Kidney (tissue), 13 donors: ENCODE measurements at regions not wholly inside any gene's neighbourhood (a gene's known extent, or its start where the extent isn't known, plus 50 kb on each side); places are given as distances from the start of the nearest gene placed in this dataset.

ENCODE experiments used
- DNase-seq, 5 donors: peaks; one replicate each; pipeline ENCODE4 v3.0.0-alpha.2; 2013 to 2020
- FAIRE-seq: peaks from 2 replicates; lab custom pipeline; 2012; peaks lifted over from hg19 to GRCh38; lab: Jason Lieb, UNC
- H3K27ac ChIP-seq, 2 donors: one replicate each; pipeline ENCODE4 v1.7.0; 2013; ENCODE audit warnings: low read depth in 2 of 2, low read length in 2 of 2, inconsistent platforms in 1 of 2
- H3K27me3 ChIP-seq: one replicate; pipeline ENCODE4 v1.7.1; 2013; ENCODE audit warnings: low read length, inconsistent platforms; ENCODE audit not compliant: control insufficient read depth, insufficient read depth
- H3K36me3 ChIP-seq, 3 donors: one replicate each; pipeline versions ENCODE4 v1.7.0 to v1.7.1; 2013; ENCODE audit warnings: low read length in 3 of 3, control low read depth in 1 of 3, inconsistent platforms in 1 of 3; ENCODE audit not compliant: insufficient read depth in 3 of 3, control insufficient read depth in 2 of 3
- H3K4me1 ChIP-seq, 3 donors: one replicate each; pipeline versions ENCODE4 v1.7.0 to v1.7.1; 2013; ENCODE audit warnings: low read length in 3 of 3, inconsistent platforms in 1 of 3, low read depth in 1 of 3; ENCODE audit not compliant: control insufficient read depth in 2 of 3, insufficient read depth in 2 of 3
- H3K4me3 ChIP-seq, 3 donors: one replicate each; pipeline versions ENCODE4 v1.7.0 to v1.8.1; 2013; ENCODE audit warnings: low read length in 3 of 3, control low read depth in 1 of 3, inconsistent platforms in 1 of 3
- H3K9ac ChIP-seq, 3 donors: one replicate each; pipeline versions ENCODE4 v1.7.0 to v1.7.1; 2013; ENCODE audit warnings: low read length in 3 of 3, control low read depth in 1 of 3, inconsistent platforms in 1 of 3
- H3K9me3 ChIP-seq, 3 donors: one replicate each; pipeline versions ENCODE4 v1.7.0 to v1.7.1; 2013; ENCODE audit warnings: low read length in 3 of 3, control low read depth in 1 of 3, inconsistent platforms in 1 of 3; ENCODE audit not compliant: control insufficient read depth in 2 of 3, insufficient read depth in 1 of 3
- CTCF ChIP-seq: IDR thresholded peaks from 3 replicates; pipeline ENCODE4 v1.5.1; 2012; ENCODE audit warnings: mild to moderate bottlenecking, moderate library complexity, borderline replicate concordance; ENCODE audit not compliant: insufficient read depth; ENCODE audit errors: extremely low read depth
- intact Hi-C: fragments of 100-400 bp; cut with DNase I; formaldehyde crosslinking; loops from one replicate; pipeline ENCODE4 v1.11.1; 2022
- donor health status: control.
- donor health status: control.
- donor health status: control.
- donor health status: control.
- donor health status: control.
- donor health status: DM: yes; HTN: yes; CAD: no.
- donor health status: Normal renal cell carcinoma (clear cell type).

- H3K36me3 ChIP-seq = no peaks in the 10 kb centered on the region
- no peak overlapping the region for H3K4me3 ChIP-seq
- TF ChIP-seq CTCF = no peak
- no peaks in the 10 kb centered on the region for H3K27me3 ChIP-seq
- H3K9ac ChIP-seq = no peak overlapping the region
- no peak for FAIRE-seq
- no peaks in the 10 kb centered on the region for H3K4me1 ChIP-seq
- intact Hi-C loops = no loop called here
- no peak for DNase-seq
- H3K27ac ChIP-seq = no peak overlapping the region
- H3K9me3 ChIP-seq = no peaks in the 10 kb centered on the region
Measured at GRCh38 chr7:19317461-19317860, 172.2 kb upstream of the FERD3L start.

GRCh38 chr7:19312416-19312815 is 167.2 kb upstream of the FERD3L start:
- H3K27ac ChIP-seq = no peak overlapping the region
- TF ChIP-seq CTCF = no peak
- no peak for FAIRE-seq

GRCh38 chr7:19307554-19307953 is 162.3 kb upstream of the FERD3L start:
- Histone ChIP-seq H3K4me3 (no peak overlapping the region), H3K4me1 (no peaks in the 10 kb centered on the region), H3K9ac (no peak overlapping the region), H3K27ac (no peak overlapping the region), H3K27me3 (no peaks in the 10 kb centered on the region), H3K9me3 (no peaks in the 10 kb centered on the region), H3K36me3 (no peaks in the 10 kb centered on the region)
- FAIRE-seq (no peak), DNase-seq (no peak)
- intact Hi-C loops = no loop called here
- TF ChIP-seq CTCF = no peak

More at GRCh38 chr7:19312416-19312815, 167.2 kb upstream of the FERD3L start:
- Histone ChIP-seq H3K9ac (no peak overlapping the region), H3K36me3 (no peaks in the 10 kb centered on the region), H3K27me3 (no peaks in the 10 kb centered on the region), H3K9me3 (no peaks in the 10 kb centered on the region), H3K4me3 (no peak overlapping the region), H3K4me1 (no peaks in the 10 kb centered on the region)
- no peak for DNase-seq
- intact Hi-C loops = no loop called here

GRCh38 chr7:19305698-19306097 is 160.5 kb upstream of the FERD3L start:
- no peak for TF ChIP-seq CTCF
- no peaks in the 10 kb centered on the region for H3K27me3 ChIP-seq
- no peak for FAIRE-seq
- no peak for DNase-seq
- H3K4me3 ChIP-seq = no peak overlapping the region
- H3K36me3 ChIP-seq = no peaks in the 10 kb centered on the region
- no peaks in the 10 kb centered on the region for H3K9me3 ChIP-seq
- H3K27ac ChIP-seq = no peak overlapping the region
- no peaks in the 10 kb centered on the region for H3K4me1 ChIP-seq
- intact Hi-C loops = no loop called here
- H3K9ac ChIP-seq = no peak overlapping the region
